NOMO-1 treated with DMSO at 0.1 percent for 48 hours (cell line): ENCODE measurements at regions not wholly inside any gene's neighbourhood (a gene's known extent, or its start where the extent isn't known, plus 50 kb on each side); places are given as distances from the start of the nearest gene placed in this dataset.

Experiments
- DNase-seq: peaks from one replicate; lab custom pipeline; 2025; ENCODE audit not compliant: unreplicated experiment; lab: John Stamatoyannopoulos, UW

DNA sequence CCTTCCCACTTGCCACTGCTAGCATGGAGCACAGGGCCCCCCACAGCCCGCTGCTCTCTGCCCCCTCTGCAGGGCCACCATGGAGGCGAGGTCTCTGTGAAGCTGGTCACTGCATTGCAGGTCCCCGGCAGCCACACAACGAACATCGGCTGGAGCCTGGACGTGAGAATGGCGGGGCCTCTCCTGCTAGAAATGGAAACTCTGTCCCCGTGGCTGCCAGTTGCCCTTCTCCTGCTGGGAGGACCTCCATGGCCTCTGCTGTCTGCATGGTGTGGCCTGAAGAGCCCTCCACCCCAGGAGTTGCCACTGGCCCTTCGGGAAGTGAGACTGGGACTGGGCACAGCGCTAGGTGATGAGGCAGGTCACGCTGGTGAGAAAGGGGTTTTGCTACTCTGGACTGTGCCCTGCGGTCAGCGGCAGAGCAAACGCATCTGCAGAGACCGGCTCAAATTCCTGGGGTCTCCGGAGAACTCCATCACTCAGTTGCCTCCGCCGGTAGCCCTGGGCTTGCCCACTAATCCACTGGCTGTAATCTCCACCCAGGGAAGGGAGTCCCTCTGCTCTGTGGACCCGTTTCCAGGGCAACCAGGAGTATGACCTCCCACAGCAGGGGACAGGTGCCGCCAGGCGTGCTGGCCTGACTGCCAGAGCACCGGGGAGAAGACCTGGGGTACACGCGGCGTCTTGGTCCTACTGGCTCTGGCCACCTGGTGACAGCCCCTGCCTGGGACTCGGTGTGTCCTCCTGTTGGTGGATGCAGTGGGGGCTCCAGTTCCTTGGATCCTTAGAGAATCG lies 806.3 kb downstream of the BRD1 start:
- DNase-seq = no peak

DNA sequence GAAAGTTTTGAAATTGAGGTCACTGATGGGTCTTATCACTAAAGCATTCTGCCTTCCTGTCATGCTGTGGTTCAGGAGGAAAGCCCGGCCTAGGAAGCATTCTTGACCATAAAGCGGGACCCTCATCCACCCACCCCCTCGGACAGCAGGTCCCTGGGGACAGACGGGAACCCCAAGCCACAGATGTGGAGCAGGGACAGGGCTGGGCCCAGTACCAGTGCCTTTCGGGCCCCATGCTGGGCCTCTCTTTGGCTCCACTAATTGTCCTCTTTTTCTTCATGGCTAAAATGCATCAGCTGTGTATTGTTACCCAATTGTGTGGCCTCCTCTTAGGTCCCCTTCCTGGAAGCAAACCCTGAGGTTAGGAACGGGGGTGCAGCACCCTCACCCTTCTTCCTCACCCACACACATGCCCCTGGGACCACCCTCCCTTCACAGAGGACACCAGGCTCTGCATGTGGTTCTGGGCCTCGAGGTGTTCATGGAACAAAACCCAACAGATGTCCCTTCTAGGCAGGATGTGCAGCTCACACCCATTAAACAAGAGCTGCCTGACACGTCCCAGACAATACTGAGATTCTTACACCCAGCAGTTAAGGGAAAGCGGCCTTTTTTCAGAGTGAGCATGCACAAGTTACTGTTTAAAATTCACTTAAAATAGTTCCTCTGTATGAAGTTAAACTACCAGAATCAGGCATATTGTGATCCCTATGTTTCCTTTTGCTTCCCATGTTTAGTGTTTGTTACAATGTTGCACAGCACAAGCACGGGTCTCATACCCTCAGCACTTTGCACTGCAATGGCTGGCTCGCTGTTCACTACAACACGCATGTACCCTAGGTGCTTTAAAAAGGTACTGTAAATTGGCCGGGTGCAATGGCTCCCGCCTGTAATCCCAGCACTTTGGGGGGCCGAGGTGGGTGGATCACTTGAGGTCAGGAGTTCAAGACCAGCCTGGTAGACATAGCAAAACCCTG lies 807.6 kb downstream of the BRD1 start:
- DNase-seq = no peak

DNA sequence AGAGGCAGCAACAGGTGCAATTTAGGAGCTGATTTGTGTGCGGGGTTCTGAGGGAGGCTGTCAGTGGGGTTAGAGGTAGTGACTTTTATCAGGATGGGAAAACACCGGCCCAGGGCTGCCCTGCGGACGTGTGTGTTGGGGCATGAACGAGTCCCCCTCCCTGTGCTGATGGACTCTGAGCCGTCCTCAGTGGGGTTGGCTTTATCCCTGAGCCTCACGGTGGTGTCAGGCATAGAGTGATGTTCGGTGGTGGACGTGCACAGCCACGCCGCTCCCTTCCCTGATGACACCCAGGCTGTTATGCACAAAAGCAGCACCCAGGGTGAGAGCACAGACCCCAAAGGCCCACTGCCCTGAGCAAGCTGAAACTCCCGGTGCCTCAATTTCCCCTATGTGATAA lies 809.1 kb downstream of the BRD1 start:
- no peak for DNase-seq

DNA sequence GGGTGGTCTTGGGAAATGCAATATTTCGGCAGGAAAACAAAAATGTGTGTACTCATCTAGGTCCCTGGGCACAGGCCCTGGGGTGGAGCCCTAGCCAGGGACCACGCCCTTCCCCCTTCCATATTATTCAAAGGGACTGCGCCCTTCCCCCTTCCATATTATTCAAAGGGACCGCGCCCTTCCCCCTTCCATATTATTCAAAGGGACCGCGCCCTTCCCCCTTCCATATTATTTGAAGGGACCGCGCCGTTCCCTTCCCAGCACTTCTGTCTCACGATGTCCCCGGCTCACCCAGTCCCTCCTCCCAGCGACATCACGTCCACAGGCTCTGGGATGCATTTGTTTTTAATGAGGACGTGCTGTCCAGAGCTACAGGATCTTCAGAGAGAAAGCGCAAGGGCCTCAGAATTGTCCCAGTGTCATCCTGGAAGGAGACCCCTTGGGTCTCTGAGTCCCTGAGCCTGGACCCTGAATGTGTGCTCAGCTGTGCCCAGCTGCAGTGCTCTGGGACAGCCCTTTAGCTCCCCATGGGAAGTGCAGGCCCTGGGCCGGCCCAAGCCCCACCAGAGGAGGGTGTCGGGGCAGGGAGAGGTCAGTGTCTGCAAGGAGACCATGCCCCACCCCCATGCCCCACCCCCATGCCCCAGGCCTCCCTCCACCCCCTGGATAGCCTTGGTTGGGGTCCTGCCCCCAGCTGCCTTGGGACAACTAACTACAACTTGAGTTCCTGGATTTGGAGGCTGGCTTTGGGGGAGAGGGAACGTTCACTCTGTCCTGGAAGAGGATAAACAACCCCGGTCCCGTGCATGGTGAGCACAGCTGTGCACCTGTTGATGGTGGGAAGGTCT lies 810.0 kb downstream of the BRD1 start:
- DNase-seq = no peak

DNA sequence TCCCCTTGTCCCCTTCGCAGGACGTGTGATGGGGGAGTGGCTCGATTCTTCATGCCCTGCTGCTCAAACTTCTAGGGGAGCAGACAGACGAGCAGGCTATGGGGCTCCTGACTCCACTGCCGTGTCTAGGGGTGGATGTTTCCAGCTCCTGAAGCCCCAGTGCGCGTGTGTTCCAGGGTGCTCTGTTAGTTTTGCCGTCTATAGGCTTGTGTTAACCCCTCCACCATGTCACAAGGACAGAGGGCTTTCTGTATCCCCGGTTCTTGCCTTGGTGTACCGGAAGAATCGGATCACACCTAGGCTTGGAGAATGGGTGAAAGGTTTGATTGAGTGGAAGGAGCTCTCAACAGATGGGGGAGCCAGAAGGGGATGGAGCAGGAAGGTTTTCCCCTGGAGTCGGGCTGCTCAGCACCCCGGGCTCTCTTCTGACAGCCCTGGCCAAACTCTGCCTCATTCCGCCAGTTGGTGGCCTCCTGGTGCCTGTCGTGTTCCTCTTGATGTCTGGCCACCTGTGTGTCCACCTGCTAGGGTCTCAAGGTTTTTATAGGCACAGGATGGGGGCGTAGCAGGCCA lies 810.7 kb downstream of the BRD1 start:
- DNase-seq = no peak

DNA sequence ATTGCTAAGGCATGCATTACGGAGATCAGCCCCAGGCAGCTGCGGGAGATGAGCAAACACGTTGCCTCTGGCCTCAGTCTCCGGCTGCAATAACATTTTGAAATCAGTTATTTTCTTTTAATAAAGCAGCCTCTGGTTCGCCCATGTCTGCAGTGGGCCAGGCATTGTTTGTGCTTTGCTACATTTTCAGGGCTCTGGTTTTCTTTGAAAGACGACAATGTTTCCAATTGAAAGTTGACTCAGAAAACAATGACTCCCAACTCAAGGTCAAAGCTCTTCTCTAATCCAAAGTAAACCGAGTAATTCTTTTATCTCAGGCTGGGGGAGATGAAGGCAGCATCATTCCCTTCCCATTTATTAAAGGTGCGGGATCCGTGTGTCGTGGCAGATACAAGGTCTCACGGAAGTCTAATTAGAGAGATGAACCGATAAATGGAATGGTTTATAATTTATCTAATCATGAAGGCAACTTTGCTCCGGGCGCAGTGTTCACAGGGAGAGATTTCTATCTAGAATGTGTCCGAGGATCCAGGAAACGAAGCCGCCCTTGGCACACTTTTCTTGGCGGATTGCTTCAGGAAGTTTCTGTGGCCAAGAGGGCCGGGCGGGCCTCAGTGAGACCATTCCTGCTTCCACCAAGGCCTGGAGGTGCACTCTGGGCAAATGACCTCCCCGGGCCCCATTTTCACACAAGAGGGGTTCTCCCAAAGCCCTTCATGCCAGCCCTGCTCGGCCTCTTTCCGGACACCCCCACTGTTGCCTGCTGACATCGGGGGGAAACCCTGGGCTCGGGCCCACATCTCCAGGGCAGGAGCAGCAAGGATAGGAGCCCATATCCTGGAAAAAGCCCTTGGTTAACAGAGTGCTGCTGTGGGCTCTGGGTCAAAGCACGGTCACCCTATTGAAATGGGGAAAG lies 811.4 kb downstream of the BRD1 start:
- no peak for DNase-seq

DNA sequence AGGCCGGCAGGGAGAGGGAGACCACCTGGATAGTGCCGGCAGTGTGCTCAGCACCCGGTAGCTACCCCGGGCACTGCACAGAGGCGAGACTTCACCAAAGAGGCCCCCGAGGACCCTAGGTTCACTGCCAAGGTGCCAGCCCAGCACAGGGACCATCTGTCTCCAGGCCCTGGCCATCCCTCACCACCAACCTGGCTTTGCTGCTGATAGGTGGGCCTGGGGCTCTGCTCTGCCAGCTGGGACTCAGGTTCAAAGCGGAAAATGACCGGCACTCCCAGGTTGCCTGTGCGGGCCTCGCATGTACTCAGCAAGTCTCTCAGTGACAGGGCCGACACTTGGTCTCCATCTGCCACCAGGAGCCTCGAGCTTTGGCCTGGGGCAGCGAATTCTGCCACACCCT lies 812.2 kb downstream of the BRD1 start:
- no peak for DNase-seq

DNA sequence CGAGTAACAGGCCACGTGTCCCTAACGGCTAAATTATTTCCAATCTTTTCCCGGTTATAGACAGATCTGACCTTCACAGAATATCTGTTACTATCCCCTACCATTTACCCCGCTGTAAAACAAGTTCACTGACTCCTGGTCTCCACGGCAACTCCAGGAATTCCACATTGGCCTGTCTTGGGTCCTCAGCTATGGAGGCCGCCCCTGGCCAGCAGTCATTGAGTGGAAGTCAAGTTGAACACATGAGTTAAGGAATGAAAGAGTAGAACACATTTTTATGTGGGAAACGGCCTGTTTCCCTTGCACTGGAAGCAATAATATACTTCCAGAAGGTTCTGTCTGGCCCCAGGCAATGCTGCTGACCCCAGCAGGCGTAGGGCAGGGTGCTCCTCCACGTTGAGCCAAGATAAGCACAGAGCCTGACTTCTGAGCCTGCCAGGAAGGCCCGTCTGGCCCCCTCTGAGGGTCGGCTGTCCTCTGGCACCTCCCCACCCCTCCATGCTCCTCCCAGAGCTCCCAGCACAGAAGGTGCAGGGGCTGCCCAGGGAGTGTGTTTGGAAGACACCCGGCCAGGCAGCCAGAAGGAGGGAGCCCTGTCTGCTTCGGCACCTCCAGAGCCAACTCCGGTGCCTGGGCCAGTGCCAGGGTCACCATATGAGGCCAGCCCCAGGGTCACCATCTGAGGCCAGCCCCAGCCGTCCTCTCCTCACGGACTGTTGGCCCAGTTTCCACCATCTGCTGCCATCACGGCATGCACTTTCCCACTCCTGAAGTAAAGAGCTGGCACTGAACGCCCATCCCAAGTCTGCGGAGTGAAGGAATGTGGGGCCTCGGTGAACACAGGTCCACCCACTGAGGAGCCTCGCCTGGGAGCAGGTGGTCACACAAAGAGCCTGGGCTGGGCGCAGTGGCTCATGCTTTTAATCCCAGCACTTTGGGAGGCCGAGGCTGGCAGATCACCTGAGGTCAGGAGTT lies 813.2 kb downstream of the BRD1 start:
- DNase-seq = no peak

DNA sequence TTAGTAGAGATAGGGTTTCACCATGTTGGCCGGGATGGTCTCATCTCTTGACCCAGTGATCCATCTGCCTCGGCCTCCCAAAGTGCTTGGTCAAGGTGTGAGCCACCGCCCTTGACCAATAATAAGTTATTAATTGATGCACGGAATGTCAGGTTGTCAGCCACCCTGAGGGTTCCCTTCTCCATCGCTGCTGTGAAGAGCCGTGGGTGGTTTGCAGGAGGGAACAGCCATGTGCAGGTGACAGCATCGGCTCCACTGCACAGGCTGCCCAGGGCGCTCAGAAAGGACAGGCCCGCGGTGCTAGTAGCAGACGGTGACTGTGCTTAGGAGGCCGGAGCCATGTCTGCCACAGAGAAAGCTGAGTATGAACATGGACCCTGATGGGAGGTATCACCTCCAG lies 814.0 kb downstream of the BRD1 start:
- no peak for DNase-seq

DNA sequence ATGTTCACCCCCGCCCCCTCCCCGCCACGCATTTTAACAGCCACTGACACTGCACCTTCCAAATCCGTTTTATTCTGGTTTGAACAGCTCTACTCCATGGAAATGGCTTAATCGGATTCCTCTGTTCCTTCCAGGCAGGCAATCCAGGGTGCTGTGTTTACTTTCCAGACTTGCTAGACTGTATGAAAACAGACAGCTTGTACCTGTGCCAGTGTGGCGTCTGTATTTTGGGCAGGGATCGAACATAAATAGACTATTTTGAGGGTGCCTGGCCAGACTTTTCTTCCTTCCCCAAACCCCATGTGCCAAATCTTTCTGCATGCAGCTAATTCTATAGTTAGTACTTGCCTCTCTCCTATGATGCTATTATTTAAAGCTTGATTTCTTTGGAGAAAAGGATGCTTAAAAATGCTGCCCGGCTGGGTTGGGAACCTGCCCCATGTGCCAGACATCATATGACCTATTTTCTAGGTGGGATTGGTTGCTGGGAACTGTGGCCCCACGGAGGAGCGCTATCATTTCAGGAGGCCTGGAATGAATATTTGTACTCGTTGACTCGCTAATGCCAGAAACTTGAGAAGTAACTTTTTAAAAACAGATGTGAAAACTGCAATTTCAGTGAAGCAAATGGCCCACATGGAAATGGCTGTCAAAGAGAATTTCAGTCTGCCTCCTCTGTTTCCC lies 814.8 kb downstream of the BRD1 start:
- no peak for DNase-seq

DNA sequence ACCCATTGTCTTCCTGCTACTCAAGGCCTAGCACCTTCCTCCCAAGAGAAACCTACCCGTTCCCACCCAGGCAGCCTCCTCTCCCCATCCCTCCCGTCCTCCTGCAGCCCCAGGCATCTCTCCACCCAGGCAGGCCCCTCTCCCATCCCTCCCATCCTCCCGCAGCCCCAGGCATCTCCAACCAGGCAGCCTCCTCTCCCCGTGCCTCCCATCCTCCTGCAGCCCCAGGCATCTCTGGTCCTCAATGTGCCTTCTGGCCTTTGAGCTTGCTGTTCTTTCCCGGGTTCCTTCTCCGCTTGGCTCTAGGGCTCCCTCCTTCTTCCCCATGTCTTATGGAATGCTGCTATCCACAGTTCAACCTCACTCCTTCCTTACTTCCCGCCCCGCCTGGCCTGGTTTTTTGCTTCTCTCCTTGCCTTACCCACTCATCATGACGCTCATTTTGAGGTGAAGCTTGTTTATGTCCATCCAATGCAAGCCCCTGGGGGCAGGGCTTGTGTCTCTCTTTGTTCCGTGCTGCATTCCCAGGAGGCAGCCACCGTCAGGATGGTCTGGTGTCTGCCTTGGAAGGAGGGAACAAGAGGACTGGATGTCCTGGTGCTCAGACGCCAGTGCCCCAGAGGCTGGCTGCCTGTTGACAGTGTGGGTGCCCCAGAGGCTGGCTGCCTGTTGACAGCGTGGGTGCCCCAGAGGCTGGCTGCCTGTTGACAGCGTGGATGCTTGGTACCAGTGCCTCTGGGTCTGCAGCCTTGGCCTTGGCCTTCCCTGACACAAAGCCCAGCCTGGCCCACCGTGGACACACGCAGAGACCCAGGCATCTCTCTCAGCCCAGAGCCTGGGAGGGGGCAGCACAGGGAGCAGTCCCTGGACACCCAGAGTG lies 815.7 kb downstream of the BRD1 start:
- DNase-seq = no peak

DNA sequence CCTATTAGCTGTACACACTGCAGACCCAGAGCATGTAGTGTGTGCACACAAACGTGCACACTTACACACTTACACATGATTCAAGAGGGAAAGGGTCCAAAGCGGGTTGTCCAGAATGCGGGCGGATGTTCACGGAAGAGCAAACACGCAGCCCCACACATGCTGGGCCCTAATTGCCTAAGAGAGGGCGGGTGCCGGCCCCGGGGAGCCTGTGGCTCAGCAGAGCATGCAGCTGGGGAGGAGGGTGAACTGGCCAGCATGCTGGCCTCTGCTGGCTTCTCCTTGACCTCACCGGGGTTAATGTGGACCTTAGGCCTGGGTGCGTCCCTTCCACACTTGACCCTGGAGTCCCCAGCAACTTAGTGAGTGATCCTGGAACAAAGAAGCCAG lies 816.3 kb downstream of the BRD1 start:
- DNase-seq = no peak

DNA sequence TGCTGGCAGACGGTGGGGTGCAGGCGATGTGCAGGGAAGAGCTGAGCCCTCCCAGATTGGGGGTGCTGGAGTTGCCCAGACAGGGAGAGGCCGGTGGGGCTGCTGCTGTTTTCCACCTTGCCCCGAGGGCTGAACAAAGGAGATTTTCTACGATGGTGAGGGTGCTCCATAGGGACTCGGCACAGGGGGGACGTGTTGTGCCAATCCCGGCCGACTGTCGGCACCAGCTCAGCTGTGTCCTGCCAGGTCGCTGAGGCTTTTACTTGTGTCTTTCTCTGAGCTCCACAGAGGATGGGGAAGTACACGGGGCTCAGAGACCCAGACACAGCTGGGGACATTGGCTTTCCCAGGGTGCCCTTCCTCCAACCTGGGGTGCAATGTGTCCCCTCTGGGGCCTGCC lies 816.8 kb downstream of the BRD1 start:
- DNase-seq = no peak

DNA sequence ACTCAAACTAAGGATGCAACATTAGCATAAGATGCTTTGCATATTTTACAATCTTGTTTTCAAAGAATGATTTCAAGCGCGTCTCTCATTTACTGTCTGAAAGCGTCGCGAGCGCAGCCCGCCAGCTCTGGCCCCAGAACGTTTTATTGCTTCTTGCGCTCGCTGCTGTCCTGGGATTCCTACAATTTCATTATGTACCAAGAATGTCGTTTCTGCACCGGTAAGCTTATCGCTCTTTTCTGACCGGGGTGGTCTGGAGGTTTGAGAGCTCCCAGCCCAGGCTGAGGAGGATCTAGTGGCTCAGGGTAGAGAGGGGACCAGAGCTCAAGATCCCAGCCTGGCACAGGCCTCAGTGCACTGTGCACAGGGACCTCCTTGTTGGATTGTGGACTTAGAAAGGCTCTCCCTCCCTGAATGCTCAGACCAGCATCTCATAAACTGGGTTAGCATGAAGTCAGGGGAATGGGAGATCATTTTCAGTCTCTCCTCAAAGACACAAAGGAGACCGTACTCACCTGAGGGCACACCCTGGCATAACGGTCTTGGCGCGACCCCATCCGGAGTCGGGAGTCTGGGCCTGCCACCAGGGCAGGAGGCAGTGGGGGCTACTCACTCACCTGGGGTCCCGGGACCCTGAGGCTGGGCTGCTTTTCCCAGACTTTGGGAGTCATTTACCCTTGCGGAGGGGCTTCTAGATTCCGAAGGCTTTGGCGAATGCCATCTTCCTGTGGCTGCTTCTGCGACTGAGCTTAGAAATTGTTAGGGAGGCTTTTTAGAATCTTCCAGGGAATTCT lies 817.4 kb downstream of the BRD1 start:
- no peak for DNase-seq

DNA sequence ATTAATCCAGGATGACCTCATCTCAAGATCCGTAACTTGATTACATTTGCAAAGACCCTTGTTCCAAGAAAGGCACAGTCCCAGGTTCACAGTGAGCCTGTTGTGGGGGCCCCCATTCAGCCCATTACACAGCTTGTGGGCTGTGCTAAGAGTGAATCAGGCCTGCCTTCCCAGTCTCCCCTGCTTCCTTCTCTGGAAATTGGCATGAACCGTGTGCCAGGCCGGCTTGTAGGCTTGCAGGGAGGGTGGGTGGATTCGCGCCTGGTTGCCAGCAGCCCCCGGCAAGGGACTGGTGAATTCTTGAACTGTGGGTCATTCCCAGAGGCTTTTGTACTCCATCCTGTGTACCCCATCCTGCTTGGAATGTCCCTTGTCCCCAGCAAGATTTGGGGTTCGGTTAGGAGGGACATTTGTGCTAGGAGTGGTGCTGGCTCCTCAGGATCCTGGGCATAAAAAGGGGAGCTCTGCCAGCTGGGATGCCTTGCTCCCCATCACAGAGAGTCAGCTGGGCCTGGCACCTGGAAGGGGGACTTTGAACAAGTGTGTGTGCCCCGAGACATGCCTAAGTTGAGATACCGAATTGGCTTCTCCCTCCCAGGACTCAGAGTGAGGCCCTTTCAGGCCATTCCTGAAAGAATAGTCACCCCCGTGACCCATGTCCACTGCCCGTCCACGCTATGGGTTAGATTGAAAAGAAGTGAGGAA lies 818.2 kb downstream of the BRD1 start:
- DNase-seq = no peak
